ENCODE measurements at regions not wholly inside any gene's neighbourhood (a gene's known extent, or its start where the extent isn't known, plus 50 kb on each side); places are given as distances from the start of the nearest gene placed in this dataset.

- no peak for TF ChIP-seq NR3C1 (CRISPR knock-in tag; IDR thresholded peaks at IDR 0.05)
- in situ Hi-C loops (cut with HindIII; ENCODE audit: extremely low pct_ligation_motif_present, low pct_unique_long_range_greater_than_20kb) (no loop called here), intact Hi-C loops (cut with micrococcal nuclease; ENCODE audit: unreplicated experiment) (no loop called here)
- Histone ChIP-seq H2AFZ (ENCODE audit: low read length) (no peak overlapping the region), H3K36me3 (replicated peaks in 1 of 2; ENCODE audit: control insufficient read depth in 1 of 2, insufficient read depth in 2 of 2, low read length in 2 of 2) (no peaks in the 10 kb centered on the region), H3K4me1 (ENCODE audit: insufficient read depth, low read length) (no peaks in the 10 kb centered on the region), H3K4me3 (replicated peaks in 1 of 3; ENCODE audit: insufficient read depth in 1 of 3, low read depth in 2 of 3, low read length in 3 of 3) (no peak overlapping the region), H3K27ac (ENCODE audit: extremely low read length, insufficient read depth, low read length) (no peak overlapping the region), H3K9me3 (ENCODE audit: low read length) (no peaks in the 10 kb centered on the region), H3K27me3 (ENCODE audit: control insufficient read depth in 1 of 2, insufficient read depth in 2 of 2, low read length in 2 of 2) (peaks cover 4 to 49% of the 10 kb centered on the region in 2 experiments; a peak in 4 of 5 replicates), H4K20me1 (ENCODE audit: insufficient read depth, low read length) (no peaks in the 10 kb centered on the region), H3K9ac (ENCODE audit: insufficient read depth, low read depth, low read length) (no peak overlapping the region), H3K4me2 (ENCODE audit: low read depth, low read length) (no peak overlapping the region), H3K79me2 (ENCODE audit: insufficient read depth, low read length) (no peaks in the 10 kb centered on the region)
- DNase-seq (ENCODE audit: low spot score) (no peak), ATAC-seq (no peak), FAIRE-seq (no peak)
- POLR2A ChIA-PET = no interaction called here
- 15% methylated on average over 24 of the region's 24 CpGs for WGBS (ENCODE audit: low lambda C conversion rate)
- CTCF ChIA-PET (ENCODE audit: low intra/inter-chr PET ratio, low total read pairs) = no interaction called here
- BruUV-seq (replicated peaks) = no TSS peak
These were observed 180.5 kb downstream of the TMEM18 start for GRCh38 chr2:496729-497128.

- peaks cover 4 to 40% of the 10 kb centered on the region in 2 experiments; a peak in 4 of 5 replicates for H3K27me3 ChIP-seq (ENCODE audit: control insufficient read depth in 1 of 2, insufficient read depth in 2 of 2, low read length in 2 of 2)
- H3K79me2 ChIP-seq (ENCODE audit: insufficient read depth, low read length) = no peaks in the 10 kb centered on the region
- intact Hi-C loops (cut with micrococcal nuclease; ENCODE audit: unreplicated experiment) = no loop called here
- no peak overlapping the region for H3K4me3 ChIP-seq (replicated peaks in 1 of 3; ENCODE audit: insufficient read depth in 1 of 3, low read depth in 2 of 3, low read length in 3 of 3)
- DNase-seq (ENCODE audit: low spot score) (no peak), ATAC-seq (0 out of 3 replicates have a peak, but pooled peaks have one; percentile 23), FAIRE-seq (no peak)
- ChIA-PET POLR2A (no interaction called here), CTCF (ENCODE audit: low intra/inter-chr PET ratio, low total read pairs) (no interaction called here)
- no peak overlapping the region for H3K9ac ChIP-seq (ENCODE audit: insufficient read depth, low read depth, low read length)
- H3K9me3 ChIP-seq (ENCODE audit: low read length) = no peaks in the 10 kb centered on the region
- BruUV-seq (replicated peaks) = no TSS peak
- in situ Hi-C loops (cut with HindIII; ENCODE audit: extremely low pct_ligation_motif_present, low pct_unique_long_range_greater_than_20kb) = no loop called here
- H3K27ac ChIP-seq (ENCODE audit: extremely low read length, insufficient read depth, low read length) = no peak overlapping the region
- H3K36me3 ChIP-seq (replicated peaks in 1 of 2; ENCODE audit: control insufficient read depth in 1 of 2, insufficient read depth in 2 of 2, low read length in 2 of 2) = no peaks in the 10 kb centered on the region
- 40% methylated on average over 25 of the region's 25 CpGs for WGBS (ENCODE audit: low lambda C conversion rate)
- no peak overlapping the region for H3K4me2 ChIP-seq (ENCODE audit: low read depth, low read length)
- no peaks in the 10 kb centered on the region for H3K4me1 ChIP-seq (ENCODE audit: insufficient read depth, low read length)
- H2AFZ ChIP-seq (ENCODE audit: low read length) = no peak overlapping the region
- no peaks in the 10 kb centered on the region for H4K20me1 ChIP-seq (ENCODE audit: insufficient read depth, low read length)
- no peak for TF ChIP-seq MED1 (CRISPR knock-in tag; IDR thresholded peaks at IDR 0.05)
- no peak for TF ChIP-seq FIP1L1 (IDR thresholded peaks at IDR 0.05; ENCODE audit: borderline replicate concordance, insufficient read depth, low read depth, low read length)
- TF ChIP-seq ZNF747 (CRISPR knock-in tag; IDR thresholded peaks at IDR 0.05; ENCODE audit: borderline replicate concordance) = no peak
- TF ChIP-seq ZNF773 (CRISPR knock-in tag; IDR thresholded peaks at IDR 0.05; ENCODE audit: borderline replicate concordance) = no peak
- TF ChIP-seq MYPOP (CRISPR knock-in tag; IDR thresholded peaks at IDR 0.05) = no peak
- no peak for TF ChIP-seq THAP8 (CRISPR knock-in tag; IDR thresholded peaks at IDR 0.05; ENCODE audit: borderline replicate concordance)
- no peak for TF ChIP-seq ZNF333 (CRISPR knock-in tag; IDR thresholded peaks at IDR 0.05; ENCODE audit: borderline replicate concordance)
- no peak for TF ChIP-seq KDM4B (CRISPR knock-in tag; IDR thresholded peaks at IDR 0.05)
- no peak for TF ChIP-seq MYNN (CRISPR knock-in tag; IDR thresholded peaks at IDR 0.05; ENCODE audit: low read depth)
- no peak for TF ChIP-seq ZBTB1 (CRISPR knock-in tag; IDR thresholded peaks at IDR 0.05; ENCODE audit: borderline replicate concordance)
- TF ChIP-seq ZNF609 (CRISPR knock-in tag; IDR thresholded peaks at IDR 0.05; ENCODE audit: borderline replicate concordance) = no peak
These were observed 181.4 kb downstream of the TMEM18 start for GRCh38 chr2:495745-496275.

Measured in HepG2 (cell line).